GM18526 (cell line): ENCODE measurements at regions not wholly inside any gene's neighbourhood (a gene's known extent, or its start where the extent isn't known, plus 50 kb on each side); places are given as distances from the start of the nearest gene placed in this dataset.

ENCODE experiments used
- POLR2A ChIP-seq: IDR thresholded peaks from 3 replicates; pipeline ENCODE4 v1.6.1; 2011; ENCODE audit not compliant: insufficient read length; ENCODE audit errors: extremely low read depth

- no peak for TF ChIP-seq POLR2A
Measured at GRCh38 chr7:25881317-25882037, 270.5 kb upstream of the NFE2L3 start.

GRCh38 chr7:25882151-25882773 is 269.7 kb upstream of the NFE2L3 start:
- TF ChIP-seq POLR2A: no peak

- TF ChIP-seq POLR2A: no peak
Measured at GRCh38 chr7:25884265-25884828, 267.7 kb upstream of the NFE2L3 start.

GRCh38 chr7:25885057-25885576 is 266.9 kb upstream of the NFE2L3 start:
- no peak for TF ChIP-seq POLR2A

- TF ChIP-seq POLR2A: no peak
Measured at GRCh38 chr7:25886387-25887240, 265.4 kb upstream of the NFE2L3 start.

- no peak for TF ChIP-seq POLR2A
Measured at GRCh38 chr7:25887266-25887665, 264.7 kb upstream of the NFE2L3 start.

GRCh38 chr7:25887795-25888559 is 264.0 kb upstream of the NFE2L3 start:
- no peak for TF ChIP-seq POLR2A

GRCh38 chr7:25889765-25890164 is 262.2 kb upstream of the NFE2L3 start:
- TF ChIP-seq POLR2A: no peak

GRCh38 chr7:25891591-25891990 is 260.4 kb upstream of the NFE2L3 start:
- no peak for TF ChIP-seq POLR2A

GRCh38 chr7:25893436-25893835 is 258.6 kb upstream of the NFE2L3 start:
- TF ChIP-seq POLR2A: no peak

GRCh38 chr7:25894002-25894901 is 257.7 kb upstream of the NFE2L3 start:
- no peak for TF ChIP-seq POLR2A

- TF ChIP-seq POLR2A: peak; percentile 37
Measured at GRCh38 chr7:25894902-25895791, 256.9 kb upstream of the NFE2L3 start.

GRCh38 chr7:25895792-25896171 is 256.2 kb upstream of the NFE2L3 start:
- no peak for TF ChIP-seq POLR2A
